ENCODE measurements at regions not wholly inside any gene's neighbourhood (a gene's known extent, or its start where the extent isn't known, plus 50 kb on each side); places are given as distances from the start of the nearest gene placed in this dataset.
"Not testable (repeated sequence)": the region's sequence is repeated elsewhere in the genome, so short reads cannot be mapped to it uniquely, and the experiment has no call there.

DNA sequence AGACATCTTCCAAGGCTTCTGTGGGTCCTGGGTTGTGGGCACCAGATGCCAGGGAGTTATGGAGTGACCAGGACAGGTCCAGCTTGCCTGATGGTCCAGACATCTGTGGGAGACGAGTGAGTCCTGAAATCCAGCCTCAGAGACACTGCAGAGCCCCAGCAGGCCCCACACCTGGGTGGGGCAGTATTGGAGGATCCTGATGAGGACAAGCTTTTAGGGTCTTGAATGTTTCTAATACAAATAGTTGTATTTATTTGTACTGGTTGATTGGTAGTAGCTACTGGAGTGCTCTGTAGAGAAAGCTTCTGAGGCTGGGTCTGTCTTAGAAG, 67.5 kb upstream of the PRR23C start:
- Histone ChIP-seq H3K4me3 (ENCODE audit: low read length in 3 of 3) (no peak overlapping the region), H3K4me1 (ENCODE audit: control insufficient read depth in 2 of 3, insufficient read depth in 2 of 3, low read depth in 1 of 3, low read length in 3 of 3) (no peaks in the 10 kb centered on the region), H3K9me3 (ENCODE audit: control insufficient read depth in 2 of 3, insufficient read depth in 1 of 3, low read length in 3 of 3) (no peaks in the 10 kb centered on the region), H3K27me3 (ENCODE audit: control insufficient read depth, insufficient read depth, low read length) (no peaks in the 10 kb centered on the region), H3K36me3 (ENCODE audit: control insufficient read depth in 2 of 3, insufficient read depth in 3 of 3, low read length in 3 of 3) (no peaks in the 10 kb centered on the region), H3K27ac (ENCODE audit: low read depth in 2 of 2, low read length in 2 of 2) (no peak overlapping the region), H3K9ac (ENCODE audit: low read length in 3 of 3) (no peak overlapping the region)
- FAIRE-seq: no peak
- intact Hi-C loops (cut with DNase I): no loop called here
- TF ChIP-seq, protein P1, sequence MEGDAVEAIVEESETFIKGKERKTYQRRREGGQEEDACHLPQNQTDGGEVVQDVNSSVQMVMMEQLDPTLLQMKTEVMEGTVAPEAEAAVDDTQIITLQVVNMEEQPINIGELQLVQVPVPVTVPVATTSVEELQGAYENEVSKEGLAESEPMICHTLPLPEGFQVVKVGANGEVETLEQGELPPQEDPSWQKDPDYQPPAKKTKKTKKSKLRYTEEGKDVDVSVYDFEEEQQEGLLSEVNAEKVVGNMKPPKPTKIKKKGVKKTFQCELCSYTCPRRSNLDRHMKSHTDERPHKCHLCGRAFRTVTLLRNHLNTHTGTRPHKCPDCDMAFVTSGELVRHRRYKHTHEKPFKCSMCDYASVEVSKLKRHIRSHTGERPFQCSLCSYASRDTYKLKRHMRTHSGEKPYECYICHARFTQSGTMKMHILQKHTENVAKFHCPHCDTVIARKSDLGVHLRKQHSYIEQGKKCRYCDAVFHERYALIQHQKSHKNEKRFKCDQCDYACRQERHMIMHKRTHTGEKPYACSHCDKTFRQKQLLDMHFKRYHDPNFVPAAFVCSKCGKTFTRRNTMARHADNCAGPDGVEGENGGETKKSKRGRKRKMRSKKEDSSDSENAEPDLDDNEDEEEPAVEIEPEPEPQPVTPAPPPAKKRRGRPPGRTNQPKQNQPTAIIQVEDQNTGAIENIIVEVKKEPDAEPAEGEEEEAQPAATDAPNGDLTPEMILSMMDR (IDR thresholded peaks at IDR 0.05; ENCODE audit: borderline replicate concordance, extremely low read depth, insufficient read depth): no peak
- DNase-seq: no peak

DNA sequence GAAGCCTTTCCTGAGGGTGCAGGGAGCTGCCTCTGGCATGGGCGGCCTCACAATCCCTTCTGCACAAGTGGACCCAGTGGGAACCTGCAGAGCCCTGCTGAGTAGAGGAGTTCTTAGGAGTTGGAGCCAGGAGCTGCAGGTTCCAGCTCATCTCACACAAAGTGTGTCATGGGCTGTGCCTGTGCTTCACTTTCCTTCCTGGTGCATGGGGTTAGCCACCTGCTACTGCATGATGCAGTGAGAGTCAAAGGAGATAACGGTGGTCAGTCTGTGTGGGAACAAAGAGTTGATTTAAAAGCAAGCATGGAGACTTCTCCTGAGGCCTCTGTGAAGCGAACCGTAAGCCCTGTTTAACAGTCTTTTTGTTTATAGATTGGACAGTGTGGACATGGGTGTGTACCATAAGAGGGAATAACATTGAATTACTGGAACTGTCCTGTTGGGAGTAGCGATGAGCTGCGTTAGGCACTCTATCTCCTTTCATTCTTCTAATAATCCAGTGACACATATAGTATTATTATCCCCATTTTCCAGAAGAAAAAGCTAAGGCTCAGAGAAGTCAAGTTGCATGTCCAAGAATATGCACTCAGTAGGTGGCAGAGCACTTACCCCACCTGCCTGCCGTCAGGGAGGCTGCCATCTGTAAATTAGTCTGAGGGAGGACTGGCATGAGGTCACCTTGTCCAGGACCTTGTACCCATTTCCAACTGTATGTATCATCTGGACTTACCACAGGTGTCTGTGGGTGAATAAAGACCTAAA, 68.7 kb upstream of the PRR23C start:
- intact Hi-C loops (cut with DNase I): no loop called here
- no peak overlapping the region for H3K4me3 ChIP-seq (ENCODE audit: low read length in 3 of 3)
- H3K9me3 ChIP-seq (ENCODE audit: control insufficient read depth in 2 of 3, insufficient read depth in 1 of 3, low read length in 3 of 3): no peaks in the 10 kb centered on the region
- H3K4me1 ChIP-seq (ENCODE audit: control insufficient read depth in 2 of 3, insufficient read depth in 2 of 3, low read depth in 1 of 3, low read length in 3 of 3): no peaks in the 10 kb centered on the region
- H3K9ac ChIP-seq (ENCODE audit: low read length in 3 of 3): no peak overlapping the region
- peak in 2 of 5 donors; percentile 6 to 38 for DNase-seq
- H3K27ac ChIP-seq (ENCODE audit: low read depth in 2 of 2, low read length in 2 of 2): no peak overlapping the region
- no peak for FAIRE-seq
- H3K27me3 ChIP-seq (ENCODE audit: control insufficient read depth, insufficient read depth, low read length): no peaks in the 10 kb centered on the region
- TF ChIP-seq, protein P1 (IDR thresholded peaks at IDR 0.05; ENCODE audit: borderline replicate concordance, extremely low read depth, insufficient read depth): no peak
- no peaks in the 10 kb centered on the region for H3K36me3 ChIP-seq (ENCODE audit: control insufficient read depth in 2 of 3, insufficient read depth in 3 of 3, low read length in 3 of 3)

DNA sequence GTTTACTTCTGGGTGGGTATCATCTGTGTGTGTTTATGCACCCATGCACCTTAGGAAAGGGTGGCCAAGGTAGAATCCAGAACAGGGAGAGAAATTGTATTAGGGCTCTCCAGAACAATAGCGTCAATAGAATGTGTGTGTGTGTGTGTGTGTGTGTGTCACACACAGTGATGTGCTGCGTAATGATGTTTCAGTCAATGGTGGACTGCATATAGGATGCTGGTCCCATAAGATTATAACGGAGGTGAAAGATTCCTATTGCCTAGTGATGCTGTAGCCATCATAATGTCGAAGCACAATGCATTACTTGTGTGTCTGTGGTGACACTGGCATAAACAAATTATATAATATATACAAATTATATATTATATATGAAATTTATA, 69.3 kb upstream of the PRR23C start:
- intact Hi-C loops (cut with DNase I): no loop called here
- Histone ChIP-seq H3K9me3 (ENCODE audit: control insufficient read depth in 2 of 3, insufficient read depth in 1 of 3, low read length in 3 of 3) (no peaks in the 10 kb centered on the region), H3K27ac (ENCODE audit: low read depth in 2 of 2, low read length in 2 of 2) (no peak overlapping the region), H3K27me3 (ENCODE audit: control insufficient read depth, insufficient read depth, low read length) (no peaks in the 10 kb centered on the region), H3K36me3 (ENCODE audit: control insufficient read depth in 2 of 3, insufficient read depth in 3 of 3, low read length in 3 of 3) (no peaks in the 10 kb centered on the region), H3K4me3 (ENCODE audit: low read length in 3 of 3) (no peak overlapping the region), H3K4me1 (ENCODE audit: control insufficient read depth in 2 of 3, insufficient read depth in 2 of 3, low read depth in 1 of 3, low read length in 3 of 3) (no peaks in the 10 kb centered on the region), H3K9ac (ENCODE audit: low read length in 3 of 3) (no peak overlapping the region)
- TF ChIP-seq, protein P1 (IDR thresholded peaks at IDR 0.05; ENCODE audit: borderline replicate concordance, extremely low read depth, insufficient read depth): no peak
- DNase-seq (peak in 2 of 5 donors; percentile 25 to 45), FAIRE-seq (no peak)

DNA sequence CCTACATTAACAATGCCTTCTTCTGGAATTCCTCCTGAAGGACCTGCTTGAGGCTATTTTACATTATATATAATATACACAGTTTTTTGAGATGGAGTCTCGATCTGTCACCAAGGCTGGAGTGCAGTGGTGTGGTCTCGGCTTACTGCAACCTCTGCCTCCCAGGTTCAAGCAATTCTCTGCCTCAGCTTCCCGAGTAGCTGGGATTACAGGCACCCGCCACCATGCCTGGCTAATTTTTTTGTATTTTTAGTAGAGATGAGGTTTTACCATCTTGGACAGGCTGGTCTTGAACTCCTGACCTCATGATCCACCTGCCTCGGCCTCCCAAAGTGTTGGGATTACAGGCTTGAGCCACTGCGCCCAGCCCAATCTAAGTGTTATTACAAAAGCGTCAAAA, 71.9 kb upstream of the PRR23C start:
- H3K9me3 ChIP-seq (ENCODE audit: control insufficient read depth in 2 of 3, insufficient read depth in 1 of 3, low read length in 3 of 3); intact Hi-C loops (cut with DNase I); H3K9ac ChIP-seq (ENCODE audit: low read length in 3 of 3); FAIRE-seq; H3K36me3 ChIP-seq (ENCODE audit: control insufficient read depth in 2 of 3, insufficient read depth in 3 of 3, low read length in 3 of 3); H3K4me3 ChIP-seq (ENCODE audit: low read length in 3 of 3); H3K27ac ChIP-seq (ENCODE audit: low read depth in 2 of 2, low read length in 2 of 2); H3K4me1 ChIP-seq (ENCODE audit: control insufficient read depth in 2 of 3, insufficient read depth in 2 of 3, low read depth in 1 of 3, low read length in 3 of 3); H3K27me3 ChIP-seq (ENCODE audit: control insufficient read depth, insufficient read depth, low read length): not testable (repeated sequence)
- DNase-seq: peak in 1 of 5 donors; percentile 8

Data from kidney (tissue), 13 donors.